Fibroblast of mammary gland (primary cell): ENCODE measurements at regions not wholly inside any gene's neighbourhood (a gene's known extent, or its start where the extent isn't known, plus 50 kb on each side); places are given as distances from the start of the nearest gene placed in this dataset.

Source experiments
- DNase-seq: peaks from one replicate; pipeline ENCODE4 v3.0.0-alpha.2; 2010; ENCODE audit warnings: low read depth
- H3K4me3 ChIP-seq: 2 replicates; pipeline ENCODE4 v1.5.1; 2011; ENCODE audit warnings: low read depth, mild to moderate bottlenecking, low read length, moderate library complexity; ENCODE audit not compliant: control insufficient read depth
- TF ChIP-seq, protein P1 (sequence below): conservative IDR thresholded peaks from 2 replicates; pipeline ENCODE4 v1.5.1; 2011; ENCODE audit warnings: low read depth, low read length, inconsistent platforms; ENCODE audit not compliant: control insufficient read depth, insufficient read depth

DNA sequence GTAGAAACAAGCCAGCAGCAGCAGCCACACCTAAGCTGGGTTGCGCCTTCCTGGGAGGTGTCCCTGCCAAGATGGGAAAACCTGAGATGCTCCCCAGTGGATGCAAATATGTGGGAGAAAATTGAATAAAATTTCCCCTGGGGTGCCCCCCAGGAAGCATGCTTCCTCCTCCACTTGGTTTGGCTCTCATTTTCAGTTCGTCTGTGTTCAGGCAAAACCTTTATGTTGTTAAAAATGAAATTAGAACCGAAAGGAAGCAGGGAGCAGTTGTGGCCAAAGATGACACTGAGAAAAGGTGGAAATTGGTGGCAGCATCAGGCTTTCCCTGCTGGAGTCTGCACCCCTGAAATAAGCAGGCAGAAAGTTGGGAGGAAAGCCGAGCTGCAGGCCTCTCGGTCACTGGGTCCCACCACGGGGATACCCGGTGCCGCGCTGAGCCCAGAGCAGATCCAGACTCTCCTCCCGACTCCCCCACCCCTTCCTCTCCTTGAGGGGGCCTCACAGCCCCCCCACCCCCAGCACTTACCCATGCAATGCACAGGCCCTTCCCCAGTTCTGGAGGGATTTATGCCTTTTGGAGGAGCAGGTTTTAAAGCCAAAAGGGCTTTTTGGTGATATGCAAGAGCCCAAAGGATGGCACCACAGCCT lies 267.7 kb upstream of the SPRED2 start:
- TF ChIP-seq, protein P1, sequence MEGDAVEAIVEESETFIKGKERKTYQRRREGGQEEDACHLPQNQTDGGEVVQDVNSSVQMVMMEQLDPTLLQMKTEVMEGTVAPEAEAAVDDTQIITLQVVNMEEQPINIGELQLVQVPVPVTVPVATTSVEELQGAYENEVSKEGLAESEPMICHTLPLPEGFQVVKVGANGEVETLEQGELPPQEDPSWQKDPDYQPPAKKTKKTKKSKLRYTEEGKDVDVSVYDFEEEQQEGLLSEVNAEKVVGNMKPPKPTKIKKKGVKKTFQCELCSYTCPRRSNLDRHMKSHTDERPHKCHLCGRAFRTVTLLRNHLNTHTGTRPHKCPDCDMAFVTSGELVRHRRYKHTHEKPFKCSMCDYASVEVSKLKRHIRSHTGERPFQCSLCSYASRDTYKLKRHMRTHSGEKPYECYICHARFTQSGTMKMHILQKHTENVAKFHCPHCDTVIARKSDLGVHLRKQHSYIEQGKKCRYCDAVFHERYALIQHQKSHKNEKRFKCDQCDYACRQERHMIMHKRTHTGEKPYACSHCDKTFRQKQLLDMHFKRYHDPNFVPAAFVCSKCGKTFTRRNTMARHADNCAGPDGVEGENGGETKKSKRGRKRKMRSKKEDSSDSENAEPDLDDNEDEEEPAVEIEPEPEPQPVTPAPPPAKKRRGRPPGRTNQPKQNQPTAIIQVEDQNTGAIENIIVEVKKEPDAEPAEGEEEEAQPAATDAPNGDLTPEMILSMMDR, result no peak
- H3K4me3 ChIP-seq, result no peak overlapping the region
- DNase-seq, result no peak

DNA sequence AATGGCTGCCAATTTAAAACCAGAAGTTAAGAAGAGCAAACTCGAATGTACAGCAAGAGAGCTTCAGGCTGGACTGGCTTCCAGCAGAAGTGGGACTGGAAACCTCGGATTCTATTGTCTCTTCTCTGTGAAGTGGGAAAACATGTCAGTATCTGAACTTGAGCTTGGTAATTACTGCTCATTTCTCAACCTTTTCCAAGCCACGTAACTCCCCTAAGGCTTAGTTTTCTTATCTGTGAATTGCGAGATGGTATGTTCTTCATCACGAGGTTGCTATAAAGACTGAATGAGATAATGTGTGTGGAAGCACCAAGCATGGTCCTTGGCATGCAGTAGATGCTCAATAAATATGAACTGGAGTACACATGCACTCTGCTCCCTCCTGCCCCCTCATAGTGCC lies 259.4 kb upstream of the SPRED2 start:
- TF ChIP-seq, protein P1, result no peak
- DNase-seq, result no peak
- no peak overlapping the region for H3K4me3 ChIP-seq

DNA sequence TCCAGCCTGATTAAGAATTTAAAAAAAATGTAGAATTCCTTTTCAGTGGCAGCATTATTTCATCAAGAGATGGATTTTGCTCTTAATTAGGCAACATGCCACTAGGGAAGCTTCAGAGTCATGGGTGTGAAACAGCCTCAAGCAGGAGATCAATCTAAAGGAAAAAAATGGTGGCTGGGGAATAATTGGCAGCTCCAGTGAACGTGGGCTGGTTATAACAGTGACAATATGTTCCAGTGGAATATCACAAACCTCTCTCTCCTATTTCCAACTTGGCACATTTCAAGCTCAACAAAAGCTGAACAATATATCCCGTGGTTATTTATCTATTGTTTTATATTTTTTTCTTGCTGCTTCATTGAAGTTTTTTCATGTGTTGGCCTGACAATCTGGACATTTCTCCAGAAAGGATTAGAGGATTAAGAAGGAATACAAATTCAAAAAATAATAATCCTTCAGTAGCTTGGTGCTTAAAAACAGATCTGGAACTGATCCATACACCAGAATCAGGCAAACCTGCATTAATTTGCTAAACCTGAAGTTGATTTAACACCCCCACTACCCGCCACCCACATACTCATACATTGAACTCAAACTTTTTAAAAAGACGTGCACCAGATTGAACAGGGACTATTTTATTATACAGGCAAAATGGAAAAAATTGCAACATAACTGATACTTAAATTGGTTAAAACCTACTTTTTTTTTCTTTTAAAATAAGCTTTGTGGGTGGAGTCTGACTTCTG lies 255.9 kb upstream of the SPRED2 start:
- no peak for DNase-seq
- no peak overlapping the region for H3K4me3 ChIP-seq
- TF ChIP-seq, protein P1, result no peak

DNA sequence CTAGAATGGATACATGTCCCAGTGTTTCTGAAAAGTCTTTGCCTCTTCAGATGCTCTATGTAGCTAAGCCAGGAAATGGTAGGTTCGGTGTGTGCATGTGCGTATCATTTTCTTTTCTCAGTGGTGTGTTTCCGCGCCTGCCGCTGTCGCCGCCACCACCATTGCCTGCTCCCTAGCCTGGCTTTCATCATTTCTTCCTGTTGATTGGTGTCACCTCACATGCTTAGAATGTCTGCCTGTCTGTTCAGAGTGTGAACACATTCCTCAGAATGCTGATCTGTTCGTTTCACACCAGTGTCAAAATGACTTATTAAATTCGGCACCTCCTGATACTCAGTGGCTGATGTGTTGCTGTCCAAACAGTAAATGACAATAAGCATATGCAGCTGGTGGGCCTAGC lies 255.2 kb upstream of the SPRED2 start:
- H3K4me3 ChIP-seq, result no peak overlapping the region
- TF ChIP-seq, protein P1, result no peak
- DNase-seq, result no peak

DNA sequence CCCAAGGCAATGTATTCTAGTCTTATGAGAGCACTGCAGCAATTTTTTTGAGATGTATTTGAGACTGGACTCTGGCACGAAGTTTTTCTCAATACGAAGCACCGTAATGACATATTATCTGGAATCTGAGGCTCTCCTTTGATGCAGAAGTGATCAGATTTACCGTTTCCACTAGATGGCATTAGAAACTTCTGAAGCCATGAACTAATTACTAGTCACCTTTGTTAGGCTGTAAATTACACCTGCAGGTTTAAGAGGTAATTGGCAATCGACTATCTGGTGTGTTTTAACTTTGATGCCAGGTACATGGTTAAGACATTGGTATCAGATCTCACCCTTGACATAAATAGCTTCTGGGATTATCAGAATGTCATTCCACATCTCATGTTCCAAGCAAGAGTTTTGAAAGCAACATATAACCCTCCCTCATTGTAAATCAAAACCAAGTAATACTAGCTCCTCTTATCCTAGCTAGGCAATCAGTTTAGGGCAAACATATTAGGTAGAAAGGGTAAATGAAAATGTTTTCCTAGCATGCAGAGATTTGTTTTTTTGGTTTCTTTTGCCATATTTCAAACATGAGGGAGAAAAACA lies 254.6 kb upstream of the SPRED2 start:
- TF ChIP-seq, protein P1, result no peak
- H3K4me3 ChIP-seq, result no peak overlapping the region
- no peak for DNase-seq

DNA sequence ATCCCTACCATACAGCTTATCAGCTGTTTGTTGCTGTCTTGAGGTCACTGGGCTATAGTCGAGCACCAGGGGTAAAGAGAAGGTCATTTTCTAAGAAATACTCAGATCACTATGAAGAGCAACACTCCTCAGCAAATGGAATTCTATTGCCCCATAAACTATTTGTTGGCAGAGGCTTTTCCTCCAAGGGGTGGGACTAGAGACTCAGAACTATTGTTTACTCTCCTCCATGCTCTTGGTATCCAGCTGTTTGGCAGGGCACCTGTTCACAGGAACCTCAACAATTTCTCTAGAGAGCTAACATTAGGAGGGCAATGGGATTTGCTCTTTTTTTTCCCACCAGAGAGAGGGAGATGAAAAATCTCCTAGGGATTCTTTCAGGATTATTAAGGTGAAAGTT lies 249.1 kb upstream of the SPRED2 start:
- TF ChIP-seq, protein P1, result no peak
- no peak overlapping the region for H3K4me3 ChIP-seq
- no peak for DNase-seq
